Stimulated activated naive B cell treated with anti-CD40 and anti-IgM and Interleukin-4, amounts not matched to agents 10 μg/mL and 1 μg/mL and 100 μg/mL, for 72 hours (primary cell): ENCODE measurements at regions not wholly inside any gene's neighbourhood (a gene's known extent, or its start where the extent isn't known, plus 50 kb on each side); places are given as distances from the start of the nearest gene placed in this dataset.

Experiments used
- ATAC-seq, 2 donors: fragments of 150-1000 bp; cut with Tn5 transposase; replicated peaks; 2 replicates each; pipeline ENCODE4 v1.10.0; 2021; ENCODE audit warnings: moderate library complexity in 1 of 2
- DNase-seq: peaks from one replicate; pipeline ENCODE4 v3.0.0; 2021
- H3K27ac Mint-ChIP-seq: one replicate; pipeline ENCODE4 v1.8.0; 2022; ENCODE audit warnings: mild to moderate bottlenecking, mixed read lengths
- H3K27me3 Mint-ChIP-seq, 2 donors: one replicate each; pipeline ENCODE4 v1.8.0; 2022; ENCODE audit warnings: mixed read lengths in 2 of 2
- H3K36me3 Mint-ChIP-seq, 2 donors: one replicate each; pipeline ENCODE4 v1.8.0; 2022; ENCODE audit warnings: mixed read lengths in 2 of 2, mild to moderate bottlenecking in 1 of 2
- H3K4me1 Mint-ChIP-seq, 2 donors: one replicate each; pipeline ENCODE4 v1.8.0; 2022; ENCODE audit warnings: mixed read lengths in 2 of 2, mild to moderate bottlenecking in 1 of 2
- H3K4me3 Mint-ChIP-seq, 2 donors: one replicate each; pipeline ENCODE4 v1.8.0; 2022; ENCODE audit warnings: mild to moderate bottlenecking in 2 of 2, mixed read lengths in 2 of 2, moderate library complexity in 1 of 2
- H3K9me3 Mint-ChIP-seq, 2 donors: one replicate each; pipeline ENCODE4 v1.8.0; 2022; ENCODE audit warnings: mixed read lengths in 2 of 2, mild to moderate bottlenecking in 1 of 2

DNA sequence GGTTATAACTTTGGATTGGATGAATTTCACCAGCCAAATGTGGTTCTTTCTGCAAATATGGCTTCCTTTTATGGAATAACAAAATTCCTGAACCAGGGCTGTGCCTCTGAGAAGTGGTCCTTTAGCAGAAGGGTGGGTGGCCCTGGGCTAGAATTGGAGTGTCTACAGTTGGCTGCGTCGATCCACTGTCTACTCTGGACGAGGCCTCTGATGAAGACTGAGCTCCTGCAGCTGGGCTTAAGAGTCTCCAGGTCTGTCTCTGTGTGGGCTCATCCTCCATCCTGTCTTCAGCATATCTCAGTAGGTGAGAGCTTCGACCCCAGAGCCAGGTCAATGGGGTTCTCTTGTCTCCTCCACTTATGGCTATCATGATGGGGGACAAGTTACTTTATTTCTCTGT, 166.3 kb upstream of the PMEPA1 start:
- no peak for ATAC-seq
- Mint-ChIP-seq H3K4me3 (no peak overlapping the region), H3K27me3 (peaks cover 15 to 17% of the 10 kb centered on the region in 2 donors), H3K27ac (no peak overlapping the region), H3K9me3 (peaks cover 4 to 6% of the 10 kb centered on the region in 2 donors), H3K4me1 (no peaks in the 10 kb centered on the region), H3K36me3 (no peaks in the 10 kb centered on the region)
- DNase-seq = no peak

DNA sequence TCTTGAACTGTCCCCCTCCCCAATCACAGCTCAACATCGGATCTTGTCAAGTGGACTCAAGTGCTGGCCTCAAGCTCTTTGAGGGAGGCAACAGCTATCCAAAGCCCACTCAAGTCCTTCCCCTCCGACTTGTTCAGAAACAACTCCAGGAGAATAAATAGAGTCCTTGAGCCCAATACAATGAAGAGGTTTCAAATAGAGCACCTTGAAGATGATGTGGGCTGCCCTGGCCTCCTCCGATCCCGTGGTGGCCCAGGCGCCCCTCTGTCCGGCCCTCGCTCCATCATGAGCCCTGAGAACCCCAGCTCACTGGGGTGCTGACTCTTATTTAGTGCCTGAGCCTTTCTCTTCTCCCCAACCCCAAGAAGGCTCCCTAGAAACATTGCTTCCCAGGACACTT, 164.3 kb upstream of the PMEPA1 start:
- Mint-ChIP-seq H3K36me3 (no peaks in the 10 kb centered on the region), H3K27ac (no peak overlapping the region), H3K27me3 (peaks cover 28 to 29% of the 10 kb centered on the region in 2 donors), H3K9me3 (peaks cover 5 to 6% of the 10 kb centered on the region in 2 donors), H3K4me1 (no peaks in the 10 kb centered on the region), H3K4me3 (no peak overlapping the region)
- no peak for ATAC-seq
- DNase-seq = no peak

DNA sequence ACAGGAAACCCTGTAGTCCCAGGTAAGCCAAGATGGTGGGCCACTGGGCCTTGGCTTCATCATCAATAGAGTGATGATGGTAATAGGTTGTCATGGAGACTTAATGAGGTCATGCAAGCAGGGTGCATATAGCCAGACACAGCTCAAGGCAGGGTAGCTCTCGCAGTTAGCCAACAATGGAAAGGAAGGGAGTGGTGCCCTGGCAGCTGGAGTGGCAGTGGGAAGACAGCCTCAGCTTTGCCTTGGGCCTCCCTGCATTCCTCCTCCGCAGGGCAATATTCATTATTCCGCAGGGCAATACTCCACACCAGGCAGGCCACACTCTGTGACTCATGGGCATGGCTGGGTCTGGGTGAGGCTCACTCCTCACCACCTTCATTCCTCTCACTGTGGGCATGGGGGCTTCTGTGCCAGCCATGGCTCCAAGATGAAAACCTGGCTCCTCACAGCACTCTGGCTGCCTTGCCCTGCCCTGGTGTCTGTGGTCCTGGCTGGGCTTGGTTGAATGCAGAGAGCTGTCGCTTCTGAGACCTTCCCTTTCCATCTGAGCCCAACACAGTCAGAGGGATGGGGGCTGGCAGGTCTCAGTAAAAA, 163.1 kb upstream of the PMEPA1 start:
- no peak for DNase-seq
- H3K4me3 Mint-ChIP-seq = no peak overlapping the region
- no peak overlapping the region for H3K27ac Mint-ChIP-seq
- H3K9me3 Mint-ChIP-seq = peaks cover 5 to 6% of the 10 kb centered on the region in 2 donors
- no peaks in the 10 kb centered on the region for H3K36me3 Mint-ChIP-seq
- no peaks in the 10 kb centered on the region for H3K4me1 Mint-ChIP-seq
- no peak for ATAC-seq
- H3K27me3 Mint-ChIP-seq = peaks cover 30 to 35% of the 10 kb centered on the region in 2 donors

DNA sequence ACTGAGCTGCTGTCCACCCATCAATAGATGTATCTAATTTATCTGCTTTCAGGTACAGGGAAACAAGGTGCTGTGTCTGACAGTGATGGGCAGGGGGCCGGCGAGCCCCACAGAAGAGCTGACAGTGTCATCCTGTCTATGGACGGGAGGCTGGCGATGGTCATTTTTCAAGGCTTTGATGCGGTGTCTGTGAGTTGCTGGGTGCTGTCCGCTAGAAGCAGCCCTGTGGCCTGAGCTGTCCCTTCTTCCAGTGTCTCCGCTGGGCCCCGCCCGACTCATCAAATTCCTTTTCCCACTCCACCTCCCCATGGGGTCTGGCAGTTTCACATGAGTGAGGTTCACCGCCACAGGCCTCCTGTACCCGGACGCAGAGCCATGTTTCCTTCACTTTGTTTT, 161.4 kb upstream of the PMEPA1 start:
- Mint-ChIP-seq H3K27me3 (peaks cover 41 to 51% of the 10 kb centered on the region in 2 donors), H3K4me1 (no peaks in the 10 kb centered on the region), H3K27ac (no peak overlapping the region), H3K4me3 (no peak overlapping the region), H3K36me3 (no peaks in the 10 kb centered on the region), H3K9me3 (peaks cover 5 to 6% of the 10 kb centered on the region in 2 donors)
- ATAC-seq = no peak
- DNase-seq = no peak

DNA sequence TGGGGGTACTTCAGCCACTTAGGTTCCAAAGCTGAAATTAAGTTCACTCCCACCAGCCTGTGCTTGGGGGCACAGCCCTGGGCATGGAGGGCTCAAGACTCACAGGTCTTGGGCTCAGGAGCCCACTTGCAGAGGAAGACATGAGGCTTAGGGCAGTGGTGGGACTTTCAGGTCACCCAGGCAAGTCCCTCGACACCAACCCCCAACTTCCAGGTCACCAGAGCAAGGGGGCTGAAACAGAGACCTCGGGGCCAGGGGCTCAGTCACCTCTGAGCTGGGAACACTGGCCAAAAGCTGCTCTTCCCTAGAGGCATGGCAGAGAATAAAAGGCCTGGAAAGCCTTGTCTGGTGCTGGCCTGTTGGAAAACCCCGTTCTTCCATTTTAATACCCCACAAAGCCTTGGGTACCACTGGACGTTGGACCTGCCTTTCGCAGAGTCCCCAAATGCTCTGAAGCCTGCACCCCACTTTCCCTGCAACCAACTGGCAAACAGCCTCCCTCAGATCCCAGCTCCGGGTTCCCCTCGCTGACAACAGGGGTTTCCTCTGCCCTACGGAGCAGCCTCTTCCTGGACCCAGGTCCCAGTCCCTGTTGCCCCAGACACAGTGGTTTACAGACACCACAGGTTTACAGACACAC, 160.9 kb upstream of the PMEPA1 start:
- H3K27me3 Mint-ChIP-seq = peaks cover 46 to 57% of the 10 kb centered on the region in 2 donors
- H3K4me1 Mint-ChIP-seq = no peaks in the 10 kb centered on the region
- H3K4me3 Mint-ChIP-seq = no peak overlapping the region
- ATAC-seq = no peak
- H3K27ac Mint-ChIP-seq = no peak overlapping the region
- H3K36me3 Mint-ChIP-seq = no peaks in the 10 kb centered on the region
- peaks cover 5 to 6% of the 10 kb centered on the region in 2 donors for H3K9me3 Mint-ChIP-seq
- DNase-seq = no peak

DNA sequence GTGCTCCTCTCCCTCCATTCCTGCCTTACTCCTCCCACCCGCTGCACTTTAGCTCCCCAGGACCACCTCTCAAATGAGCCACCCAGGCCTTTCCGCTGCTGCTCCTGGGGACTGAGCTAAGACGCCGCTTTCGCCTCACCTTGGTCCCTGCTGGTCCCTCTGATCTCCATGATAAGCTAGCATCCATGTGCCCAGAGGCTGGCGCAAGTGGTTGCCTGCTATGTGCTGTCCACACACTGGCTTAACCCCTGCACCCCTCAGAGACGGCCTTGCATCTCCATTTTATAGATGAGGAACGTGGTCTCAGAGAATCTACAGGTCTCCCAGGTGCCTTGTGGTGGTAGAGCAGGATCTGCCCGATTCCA, 160.1 kb upstream of the PMEPA1 start:
- Mint-ChIP-seq H3K9me3 (peaks cover 5 to 6% of the 10 kb centered on the region in 2 donors), H3K4me1 (no peaks in the 10 kb centered on the region), H3K27ac (no peak overlapping the region), H3K36me3 (no peaks in the 10 kb centered on the region), H3K27me3 (peaks cover 54 to 64% of the 10 kb centered on the region in 2 donors), H3K4me3 (no peak overlapping the region)
- ATAC-seq (no peak), DNase-seq (no peak)

DNA sequence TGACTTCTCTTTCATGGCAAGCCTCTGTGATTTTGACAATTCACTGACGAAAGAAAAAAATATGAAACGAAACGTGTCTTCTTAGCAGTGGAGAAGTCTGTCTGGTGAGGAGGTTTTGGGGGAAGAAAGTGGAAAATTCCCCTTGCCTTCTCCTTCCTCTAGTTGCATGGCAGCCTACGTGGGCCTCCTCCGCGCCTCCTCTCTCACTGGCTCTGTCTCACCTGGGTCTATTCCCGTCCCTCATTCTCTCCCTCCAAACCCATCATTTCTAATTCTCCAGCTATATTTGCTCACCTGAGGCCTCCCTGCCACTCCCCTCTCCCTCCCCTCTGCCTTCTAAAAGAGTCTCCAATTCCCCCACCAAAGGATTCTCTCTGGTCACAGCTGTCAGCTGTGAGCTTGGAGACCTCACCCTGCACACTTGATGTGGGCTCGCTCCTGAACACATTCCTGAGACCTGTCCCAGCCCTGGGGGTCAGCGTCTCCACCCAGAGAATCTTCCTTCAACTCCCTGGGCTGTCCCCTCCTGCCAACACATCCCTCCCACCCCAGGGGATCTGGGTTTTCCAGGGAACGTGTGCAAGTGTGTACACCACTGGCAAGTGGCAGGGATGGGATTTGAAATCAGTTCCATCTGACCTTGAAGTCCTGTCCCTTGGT, 159.6 kb upstream of the PMEPA1 start:
- Mint-ChIP-seq H3K4me1 (no peaks in the 10 kb centered on the region), H3K27ac (no peak overlapping the region), H3K27me3 (peaks cover 55 to 66% of the 10 kb centered on the region in 2 donors), H3K36me3 (no peaks in the 10 kb centered on the region), H3K4me3 (no peak overlapping the region), H3K9me3 (peaks cover 5 to 6% of the 10 kb centered on the region in 2 donors)
- no peak for ATAC-seq
- no peak for DNase-seq

DNA sequence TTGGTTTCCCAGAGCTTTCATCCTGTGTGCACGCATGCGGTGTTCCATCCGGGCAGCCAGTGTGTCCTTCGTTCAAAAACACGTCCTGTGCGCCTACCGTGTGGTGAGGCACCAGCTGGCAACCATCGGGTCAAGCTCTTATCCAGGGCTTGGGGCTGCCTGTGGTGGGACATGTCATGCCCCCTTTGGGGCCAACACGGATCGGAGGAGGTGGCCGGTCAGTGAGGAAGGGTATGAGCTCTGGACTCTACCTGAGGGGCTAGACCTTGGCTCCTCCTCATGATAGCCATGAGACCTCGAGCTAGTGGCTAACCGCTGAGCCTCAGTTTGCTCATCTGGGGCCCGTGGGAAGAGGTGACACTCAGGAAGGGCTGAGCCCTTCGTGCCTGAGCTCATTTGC, 158.5 kb upstream of the PMEPA1 start:
- no peak for ATAC-seq
- peaks cover 5 to 6% of the 10 kb centered on the region in 2 donors for H3K9me3 Mint-ChIP-seq

DNA sequence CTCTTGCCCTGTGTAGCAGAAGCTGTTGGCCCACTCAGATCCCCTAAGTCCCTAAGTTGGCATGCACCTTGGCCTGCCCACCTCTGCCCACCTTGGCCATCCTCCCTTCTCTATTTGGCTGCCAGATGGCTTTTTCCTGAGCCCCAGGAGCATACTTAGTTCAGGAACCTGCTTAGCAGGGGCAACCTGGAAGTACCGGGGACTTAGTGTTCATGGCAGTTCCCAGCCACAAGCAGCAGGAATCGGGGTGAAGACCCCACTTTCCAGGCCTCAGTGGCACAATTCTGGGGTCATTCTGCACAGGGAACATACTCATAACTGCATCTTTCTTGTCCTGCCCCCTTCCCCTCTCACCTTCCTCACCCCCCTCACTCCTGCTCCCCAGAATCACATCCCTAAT, 158.0 kb upstream of the PMEPA1 start:
- Mint-ChIP-seq H3K27ac (no peak overlapping the region), H3K9me3 (peaks cover 5 to 6% of the 10 kb centered on the region in 2 donors), H3K4me3 (no peak overlapping the region), H3K36me3 (no peaks in the 10 kb centered on the region), H3K27me3 (peaks cover 55 to 80% of the 10 kb centered on the region in 2 donors), H3K4me1 (no peaks in the 10 kb centered on the region)
- DNase-seq (no peak), ATAC-seq (no peak)

More for the DNA sequence above, 158.5 kb upstream of the PMEPA1 start:
- peaks cover 55 to 75% of the 10 kb centered on the region in 2 donors for H3K27me3 Mint-ChIP-seq
- no peak overlapping the region for H3K4me3 Mint-ChIP-seq
- no peak overlapping the region for H3K27ac Mint-ChIP-seq
- no peaks in the 10 kb centered on the region for H3K4me1 Mint-ChIP-seq
- H3K36me3 Mint-ChIP-seq = no peaks in the 10 kb centered on the region
- no peak for DNase-seq

DNA sequence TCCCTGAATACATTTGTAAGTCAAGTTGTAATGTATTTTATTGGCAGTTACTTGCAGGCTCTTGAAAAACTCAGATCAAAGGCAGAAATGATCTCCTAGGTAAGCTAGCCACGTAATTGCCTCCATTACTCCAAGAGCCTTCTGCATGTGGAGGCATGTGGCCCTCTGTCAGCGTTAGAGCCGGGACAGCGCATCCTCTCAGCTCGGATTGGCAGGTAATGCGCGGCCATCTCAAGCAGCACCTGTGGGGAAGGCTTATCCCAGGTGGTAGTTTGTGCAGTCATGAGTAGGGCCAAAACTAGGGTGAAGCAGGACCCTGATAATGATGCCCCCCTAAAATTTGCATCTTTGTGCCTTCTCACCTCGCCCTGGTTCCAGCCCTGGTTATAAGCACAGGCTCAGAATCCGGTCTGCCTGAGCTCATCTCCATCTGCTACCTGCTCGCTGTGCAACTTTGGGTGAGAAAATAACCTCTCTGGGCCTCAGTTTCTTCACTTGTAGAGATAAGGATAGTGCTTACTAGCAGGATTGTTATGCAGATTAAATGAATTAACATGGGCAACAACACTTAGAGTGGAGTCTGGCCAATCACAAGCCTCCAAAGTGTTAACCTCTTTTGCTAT, 157.5 kb upstream of the PMEPA1 start:
- no peak overlapping the region for H3K4me3 Mint-ChIP-seq
- peaks cover under 1 to 3% of the 10 kb centered on the region in 2 donors for H3K9me3 Mint-ChIP-seq
- no peaks in the 10 kb centered on the region for H3K36me3 Mint-ChIP-seq
- peaks cover 55 to 85% of the 10 kb centered on the region in 2 donors for H3K27me3 Mint-ChIP-seq
- DNase-seq (no peak), ATAC-seq (no peak)
- no peaks in the 10 kb centered on the region for H3K4me1 Mint-ChIP-seq
- no peak overlapping the region for H3K27ac Mint-ChIP-seq

DNA sequence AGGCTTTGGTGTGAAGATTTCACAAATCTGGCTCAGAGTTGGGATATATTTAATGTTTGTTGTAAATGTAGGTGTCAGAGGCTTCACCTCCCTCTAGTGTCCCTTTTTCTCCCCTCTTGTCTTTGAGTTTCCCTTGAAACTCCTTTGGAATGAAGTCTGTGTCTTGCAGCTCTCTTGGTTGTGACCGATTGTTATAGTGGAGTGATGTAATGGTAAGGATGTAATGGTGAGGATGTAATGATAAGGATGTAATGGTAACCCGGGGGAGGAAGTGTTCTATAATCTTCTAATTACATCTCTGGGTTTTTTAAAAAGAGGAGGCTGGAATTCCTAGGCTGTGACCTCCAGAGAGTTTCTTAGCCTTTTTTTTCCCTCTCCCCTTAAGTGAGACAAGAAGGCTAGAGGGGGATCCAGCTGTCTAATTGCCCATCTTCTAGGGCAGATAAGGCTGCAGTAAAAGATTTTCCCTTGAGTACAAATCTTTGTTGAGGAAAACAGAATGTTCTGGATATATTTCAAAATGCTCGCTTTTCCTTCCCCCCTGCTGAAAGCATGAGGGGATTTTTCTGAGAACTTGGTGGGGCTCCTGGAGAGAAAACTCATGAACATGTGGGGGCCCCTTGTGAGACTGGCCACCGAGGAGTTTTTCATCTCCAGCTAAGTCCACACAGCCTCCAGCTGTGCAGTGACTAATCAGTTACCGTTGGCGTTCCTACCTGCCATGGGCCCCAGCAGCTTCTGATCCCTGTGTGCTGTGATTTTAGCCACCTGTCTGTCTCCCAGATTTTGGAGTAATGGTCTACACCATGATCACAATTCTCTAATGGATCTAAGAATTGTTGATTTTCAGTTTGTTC, 156.7 kb upstream of the PMEPA1 start:
- peaks cover 54 to 87% of the 10 kb centered on the region in 2 donors for H3K27me3 Mint-ChIP-seq
- ATAC-seq (no peak), DNase-seq (no peak)
- H3K36me3 Mint-ChIP-seq = no peaks in the 10 kb centered on the region
- peaks cover 0 to 1% of the 10 kb centered on the region in 2 donors for H3K9me3 Mint-ChIP-seq
- no peak overlapping the region for H3K27ac Mint-ChIP-seq
- H3K4me3 Mint-ChIP-seq = no peak overlapping the region
- no peaks in the 10 kb centered on the region for H3K4me1 Mint-ChIP-seq

DNA sequence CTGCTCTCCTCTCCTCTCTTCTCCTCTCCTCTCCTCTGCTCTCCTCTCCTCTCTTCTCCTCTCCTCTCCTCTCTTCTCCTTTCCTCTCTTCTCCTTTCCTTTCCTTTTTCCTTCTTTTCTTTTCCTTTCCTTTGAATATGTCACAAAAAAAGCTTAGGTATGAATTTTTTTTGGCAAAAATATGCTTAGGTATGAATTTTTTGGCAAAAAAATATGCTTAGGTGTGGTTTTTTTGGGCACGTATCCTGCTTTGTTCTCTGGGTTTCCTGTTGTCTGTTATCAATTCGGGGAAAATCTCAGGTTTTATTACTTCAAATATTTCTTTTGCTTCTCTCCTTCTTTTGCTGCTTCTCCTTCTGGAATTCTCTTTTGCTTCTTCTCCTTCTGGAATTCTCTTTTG, 155.5 kb upstream of the PMEPA1 start:
- Mint-ChIP-seq H3K36me3 (no peaks in the 10 kb centered on the region), H3K27ac (no peak overlapping the region), H3K4me1 (no peaks in the 10 kb centered on the region), H3K4me3 (no peak overlapping the region), H3K9me3 (no peaks in the 10 kb centered on the region), H3K27me3 (peaks cover 51 to 81% of the 10 kb centered on the region in 2 donors)
- DNase-seq = no peak
- ATAC-seq = no peak

DNA sequence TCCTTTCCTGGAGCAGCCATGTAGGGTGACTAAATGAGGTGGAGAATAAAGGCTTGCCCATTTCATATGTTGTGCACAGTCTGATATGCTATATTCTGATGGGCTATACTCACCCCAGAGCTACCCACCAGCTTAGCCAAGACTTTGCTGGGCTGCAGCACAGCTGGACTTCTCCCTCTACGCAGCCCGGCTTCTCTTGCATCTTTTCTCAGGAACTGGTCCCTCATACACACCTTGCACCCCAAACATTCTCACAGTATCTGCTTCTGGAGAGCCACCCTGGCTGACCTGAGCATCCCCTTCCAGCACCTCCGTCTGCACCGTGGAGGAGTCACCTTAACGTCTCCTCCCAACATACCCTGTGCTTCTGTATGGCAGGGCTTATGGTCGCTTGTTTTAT, 150.8 kb upstream of the PMEPA1 start:
- DNase-seq (no peak), ATAC-seq (no peak)
- Mint-ChIP-seq H3K4me1 (no peaks in the 10 kb centered on the region), H3K36me3 (no peaks in the 10 kb centered on the region), H3K27me3 (peaks cover 11 to 50% of the 10 kb centered on the region in 2 donors), H3K27ac (no peak overlapping the region), H3K9me3 (no peaks in the 10 kb centered on the region), H3K4me3 (no peak overlapping the region)

DNA sequence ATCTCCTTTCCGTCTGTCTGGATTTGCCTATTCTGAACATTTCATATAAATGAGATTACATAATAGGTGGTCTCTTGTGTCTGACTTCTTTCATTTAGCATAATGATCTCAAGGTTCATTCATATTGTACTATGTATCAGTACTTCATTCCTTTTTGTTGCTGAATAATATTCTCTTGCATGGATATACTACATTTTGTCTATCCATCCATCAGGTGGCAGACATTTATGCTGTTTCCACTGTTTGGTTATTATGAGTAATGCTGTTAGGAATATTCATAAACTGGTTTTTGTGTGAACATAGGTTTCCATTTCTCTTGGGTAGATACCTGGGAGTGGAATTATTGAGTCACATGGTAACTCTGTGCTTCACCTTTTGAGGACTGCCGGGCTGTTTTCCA, 148.2 kb upstream of the PMEPA1 start:
- DNase-seq = no peak
- Mint-ChIP-seq H3K27me3 (peaks cover 4 to 37% of the 10 kb centered on the region in 2 donors), H3K4me1 (no peaks in the 10 kb centered on the region), H3K36me3 (no peaks in the 10 kb centered on the region), H3K4me3 (no peak overlapping the region), H3K27ac (no peak overlapping the region), H3K9me3 (no peaks in the 10 kb centered on the region)
- ATAC-seq = no peak
